Cardiac muscle cell (in vitro differentiated cells and primary cell): ENCODE measurements at regions not wholly inside any gene's neighbourhood (a gene's known extent, or its start where the extent isn't known, plus 50 kb on each side); places are given as distances from the start of the nearest gene placed in this dataset.
"Not testable (repeated sequence)": the region's sequence is repeated elsewhere in the genome, so short reads cannot be mapped to it uniquely, and the experiment has no call there.

Experiments
- DNase-seq, 2 donors: peaks; one replicate each; pipeline versions ENCODE4 v3.0.0 to v3.0.0-alpha.2; 2010 to 2017; ENCODE audit warnings: low read depth in 1 of 2, low spot score in 1 of 2
- H3K27ac ChIP-seq: fragments of 200-600 bp; sonication (generic); 2 replicates; pipeline ENCODE4 v1.5.1; 2016
- H3K27me3 ChIP-seq: fragments of 200-600 bp; sonication (generic); 2 replicates; pipeline ENCODE4 v1.6.0; 2016; ENCODE audit warnings: control low read depth
- H3K36me3 ChIP-seq: fragments of 200-600 bp; sonication (generic); 2 replicates; pipeline ENCODE4 v1.5.1; 2016; ENCODE audit warnings: control low read depth
- H3K4me1 ChIP-seq: fragments of 200-600 bp; sonication (generic); 2 replicates; pipeline ENCODE4 v1.8.1; 2017; ENCODE audit warnings: low read depth, mild to moderate bottlenecking, mixed run types
- H3K4me3 ChIP-seq: fragments of 200-600 bp; sonication (generic); 2 replicates; pipeline ENCODE4 v1.5.1; 2016; ENCODE audit warnings: mild to moderate bottlenecking
- H3K9me3 ChIP-seq: fragments of 200-600 bp; sonication (generic); 2 replicates; pipeline ENCODE4 v1.5.1; 2017; ENCODE audit warnings: low read depth, mild to moderate bottlenecking, control low read depth
- TF ChIP-seq, protein P1 (sequence below): IDR thresholded peaks from 2 replicates; pipeline ENCODE4 v1.5.1; 2012; ENCODE audit warnings: low read depth, mild to moderate bottlenecking, low read length

DNA sequence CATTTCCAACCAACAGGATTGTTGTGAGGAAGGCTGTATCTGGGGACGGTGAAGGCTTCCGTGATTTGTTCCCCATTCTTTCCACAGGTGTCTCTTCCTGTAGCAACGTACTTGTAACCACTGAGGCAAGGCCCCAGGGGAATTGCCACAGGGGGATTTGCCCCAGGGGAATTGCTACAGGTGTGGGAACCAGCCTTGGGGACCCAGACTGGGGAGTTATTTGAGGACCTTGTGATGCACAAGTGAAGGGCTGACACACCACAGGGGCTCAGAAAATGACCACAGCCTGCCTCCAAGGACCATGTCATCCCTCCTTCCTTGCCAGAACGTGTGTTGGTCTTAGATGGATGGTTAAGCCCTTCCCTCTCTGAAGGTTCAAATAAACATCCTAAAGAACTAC, 131.4 kb upstream of the RGS6 start:
- Histone ChIP-seq H3K27ac (no peak overlapping the region), H3K27me3 (no peaks in the 10 kb centered on the region), H3K9me3 (no peaks in the 10 kb centered on the region), H3K4me1 (no peaks in the 10 kb centered on the region), H3K4me3 (no peak overlapping the region), H3K36me3 (no peaks in the 10 kb centered on the region)
- no peak for DNase-seq
- TF ChIP-seq, protein P1, sequence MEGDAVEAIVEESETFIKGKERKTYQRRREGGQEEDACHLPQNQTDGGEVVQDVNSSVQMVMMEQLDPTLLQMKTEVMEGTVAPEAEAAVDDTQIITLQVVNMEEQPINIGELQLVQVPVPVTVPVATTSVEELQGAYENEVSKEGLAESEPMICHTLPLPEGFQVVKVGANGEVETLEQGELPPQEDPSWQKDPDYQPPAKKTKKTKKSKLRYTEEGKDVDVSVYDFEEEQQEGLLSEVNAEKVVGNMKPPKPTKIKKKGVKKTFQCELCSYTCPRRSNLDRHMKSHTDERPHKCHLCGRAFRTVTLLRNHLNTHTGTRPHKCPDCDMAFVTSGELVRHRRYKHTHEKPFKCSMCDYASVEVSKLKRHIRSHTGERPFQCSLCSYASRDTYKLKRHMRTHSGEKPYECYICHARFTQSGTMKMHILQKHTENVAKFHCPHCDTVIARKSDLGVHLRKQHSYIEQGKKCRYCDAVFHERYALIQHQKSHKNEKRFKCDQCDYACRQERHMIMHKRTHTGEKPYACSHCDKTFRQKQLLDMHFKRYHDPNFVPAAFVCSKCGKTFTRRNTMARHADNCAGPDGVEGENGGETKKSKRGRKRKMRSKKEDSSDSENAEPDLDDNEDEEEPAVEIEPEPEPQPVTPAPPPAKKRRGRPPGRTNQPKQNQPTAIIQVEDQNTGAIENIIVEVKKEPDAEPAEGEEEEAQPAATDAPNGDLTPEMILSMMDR = no peak

DNA sequence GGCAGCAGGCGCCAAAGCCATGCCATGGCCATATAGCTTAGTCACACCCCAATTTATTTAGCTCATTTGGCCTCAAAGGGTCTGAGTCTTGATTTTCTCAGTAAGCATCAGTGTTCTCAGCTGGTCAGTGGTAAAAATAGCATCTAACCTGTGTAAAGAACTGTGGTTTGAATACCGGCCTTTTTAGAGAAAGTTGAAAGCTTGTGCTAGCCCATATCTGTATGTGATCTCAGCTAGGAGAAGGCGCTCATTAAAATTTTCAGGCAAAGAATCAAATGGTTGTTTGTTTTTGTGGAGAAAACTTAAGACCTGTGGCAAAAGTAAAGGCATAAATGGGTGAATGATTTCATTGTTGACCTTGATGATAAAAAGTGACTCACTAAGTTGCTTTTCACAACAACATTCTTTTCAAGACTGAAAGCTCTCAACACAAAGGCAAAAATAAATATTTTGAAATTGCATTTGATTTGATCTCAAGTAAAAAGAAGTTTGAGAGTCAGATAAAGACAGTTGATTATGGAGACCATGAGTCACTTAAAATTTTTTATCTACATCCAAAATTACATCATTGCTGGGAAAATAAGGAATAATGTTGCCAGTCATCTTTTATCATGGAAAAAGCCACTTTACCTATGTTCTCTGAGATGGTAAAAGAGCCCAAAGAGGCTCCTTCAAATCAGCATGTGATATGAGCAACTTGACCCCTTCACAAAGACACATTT, 128.5 kb upstream of the RGS6 start:
- TF ChIP-seq, protein P1 = no peak
- H3K9me3 ChIP-seq = no peaks in the 10 kb centered on the region
- no peak overlapping the region for H3K4me3 ChIP-seq
- no peaks in the 10 kb centered on the region for H3K36me3 ChIP-seq
- no peaks in the 10 kb centered on the region for H3K27me3 ChIP-seq
- DNase-seq = peak in 1 of 2 donors; percentile 24
- H3K27ac ChIP-seq = no peak overlapping the region
- no peaks in the 10 kb centered on the region for H3K4me1 ChIP-seq

DNA sequence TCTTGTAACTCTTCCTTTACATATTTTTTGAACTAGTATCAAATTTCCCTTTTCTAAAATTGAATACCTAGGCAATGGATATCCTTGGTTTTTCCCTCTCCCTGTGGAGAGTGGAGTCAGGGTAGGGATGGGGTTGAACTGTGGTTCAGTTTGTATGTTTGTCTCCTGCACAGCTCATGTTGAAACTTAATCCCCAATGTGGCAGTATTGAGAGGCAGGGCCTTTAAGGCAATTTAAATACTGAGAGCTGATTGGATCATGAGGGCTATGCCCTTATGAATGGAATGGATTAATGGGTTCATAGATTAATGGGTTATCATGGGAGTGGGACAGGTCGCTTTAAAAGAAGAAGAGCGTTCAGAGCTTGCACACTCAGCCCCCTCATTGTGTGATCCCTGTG, 127.2 kb upstream of the RGS6 start:
- no peak overlapping the region for H3K27ac ChIP-seq
- DNase-seq = no peak
- H3K36me3 ChIP-seq = no peaks in the 10 kb centered on the region
- H3K4me1 ChIP-seq = no peaks in the 10 kb centered on the region
- TF ChIP-seq, protein P1 = no peak
- H3K27me3 ChIP-seq = no peaks in the 10 kb centered on the region
- H3K4me3 ChIP-seq = no peak overlapping the region
- H3K9me3 ChIP-seq = no peaks in the 10 kb centered on the region

DNA sequence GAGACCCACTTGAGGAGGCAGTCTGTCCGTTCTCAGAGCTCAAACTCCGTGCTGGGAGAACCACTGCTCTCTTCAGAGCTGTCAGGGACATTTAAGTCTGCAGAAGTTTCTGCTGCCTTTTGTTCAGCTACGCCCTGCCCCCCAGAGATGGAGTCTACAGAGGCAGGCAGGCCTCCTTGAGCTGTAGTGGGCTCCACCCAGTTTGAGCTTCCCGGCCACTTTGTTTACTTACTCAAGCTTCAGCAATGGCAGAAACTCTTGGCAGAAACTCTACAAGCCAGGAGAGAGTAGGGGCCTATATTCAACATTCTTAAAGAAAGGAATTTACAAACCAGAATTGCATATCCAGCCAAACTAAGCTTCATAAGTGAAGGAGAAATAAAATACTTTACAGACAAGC, 125.2 kb upstream of the RGS6 start:
- H3K4me3 ChIP-seq, H3K27me3 ChIP-seq, H3K4me1 ChIP-seq, H3K9me3 ChIP-seq, H3K27ac ChIP-seq, H3K36me3 ChIP-seq: not testable (repeated sequence)
- peak in 1 of 2 donors; percentile 20 for DNase-seq

DNA sequence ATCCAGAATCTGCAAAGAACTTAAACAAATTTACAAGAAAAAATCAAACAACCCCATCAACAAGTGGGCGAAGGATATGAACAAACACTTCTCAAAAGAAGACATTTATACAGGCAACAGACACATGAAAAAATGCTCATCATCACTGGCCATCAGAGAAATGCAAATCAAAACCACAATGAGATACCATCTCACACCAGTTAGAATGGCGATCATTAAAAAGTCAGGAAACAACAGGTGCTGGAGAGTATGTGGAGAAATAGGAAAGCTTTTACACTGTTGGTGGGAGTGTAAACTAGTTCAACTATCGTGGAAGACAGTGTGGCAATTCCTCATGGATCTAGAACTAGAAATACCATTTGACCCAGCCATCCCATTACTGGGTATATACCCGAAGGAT, 121.4 kb upstream of the RGS6 start:
- H3K4me1 ChIP-seq, DNase-seq: not testable (repeated sequence)

DNA sequence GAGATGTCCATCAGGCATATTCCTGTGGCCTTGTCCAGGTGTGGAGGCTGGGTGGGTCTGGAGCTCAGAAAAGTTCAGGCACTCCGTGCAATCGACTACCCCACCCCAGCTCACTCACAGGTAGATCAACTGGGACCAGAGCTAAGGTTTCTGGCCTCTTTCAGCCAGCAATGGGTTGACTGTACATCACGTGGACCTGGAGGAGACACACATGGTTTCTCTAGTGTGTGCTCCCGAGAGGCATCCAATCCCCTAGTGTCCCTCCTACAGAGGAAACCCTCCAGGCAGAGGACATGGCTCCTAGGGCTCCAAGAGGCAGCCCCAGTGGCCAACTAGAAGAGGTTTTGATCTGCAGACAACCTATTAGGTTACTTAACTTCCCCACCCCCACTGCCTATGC, 119.5 kb upstream of the RGS6 start:
- no peak for DNase-seq
- H3K27ac ChIP-seq = no peak overlapping the region
- no peak overlapping the region for H3K4me3 ChIP-seq
- TF ChIP-seq, protein P1 = no peak
- H3K36me3 ChIP-seq = no peaks in the 10 kb centered on the region
- H3K4me1 ChIP-seq = no peaks in the 10 kb centered on the region
- no peaks in the 10 kb centered on the region for H3K27me3 ChIP-seq
- H3K9me3 ChIP-seq = no peaks in the 10 kb centered on the region

More for the DNA sequence above, 121.4 kb upstream of the RGS6 start:
- not testable (repeated sequence) for H3K27me3 ChIP-seq, H3K9me3 ChIP-seq, H3K27ac ChIP-seq, H3K36me3 ChIP-seq, H3K4me3 ChIP-seq
